Choroid plexus epithelial cell (primary cell): ENCODE measurements at regions not wholly inside any gene's neighbourhood (a gene's known extent, or its start where the extent isn't known, plus 50 kb on each side); places are given as distances from the start of the nearest gene placed in this dataset.

Experiments used
- DNase-seq: peaks from one replicate; pipeline ENCODE4 v3.0.0-alpha.2; 2010; ENCODE audit warnings: low read depth
- H3K4me3 ChIP-seq: 2 replicates; pipeline ENCODE4 v1.5.1; 2011; ENCODE audit warnings: low read depth, mild to moderate bottlenecking, control low read depth, low read length, moderate library complexity
- TF ChIP-seq, protein P1 (sequence below): conservative IDR thresholded peaks from 2 replicates; pipeline ENCODE4 v1.5.1; 2011; ENCODE audit warnings: low read depth, mild to moderate bottlenecking, control low read depth, inconsistent platforms, low read length, moderate library complexity

DNA sequence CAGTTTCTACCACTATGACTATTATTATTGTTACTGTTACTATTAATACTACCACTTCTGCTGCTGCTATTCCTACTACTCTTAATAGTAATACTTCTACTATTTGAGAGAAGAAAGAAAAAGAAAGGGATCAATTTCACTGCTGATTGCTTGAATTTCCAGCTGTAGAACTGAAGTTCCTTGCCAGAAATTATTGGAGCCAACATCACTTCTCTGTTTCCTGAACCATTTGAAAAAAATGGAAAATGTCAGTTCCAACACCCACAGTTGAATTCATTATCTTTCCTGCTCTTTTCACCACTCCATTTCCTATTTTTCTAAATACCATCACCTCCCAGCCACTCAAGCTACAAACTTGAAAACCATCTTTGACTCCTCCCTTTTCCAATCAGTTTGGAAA lies 54.1 kb upstream of the PIK3C2G start:
- TF ChIP-seq, protein P1, sequence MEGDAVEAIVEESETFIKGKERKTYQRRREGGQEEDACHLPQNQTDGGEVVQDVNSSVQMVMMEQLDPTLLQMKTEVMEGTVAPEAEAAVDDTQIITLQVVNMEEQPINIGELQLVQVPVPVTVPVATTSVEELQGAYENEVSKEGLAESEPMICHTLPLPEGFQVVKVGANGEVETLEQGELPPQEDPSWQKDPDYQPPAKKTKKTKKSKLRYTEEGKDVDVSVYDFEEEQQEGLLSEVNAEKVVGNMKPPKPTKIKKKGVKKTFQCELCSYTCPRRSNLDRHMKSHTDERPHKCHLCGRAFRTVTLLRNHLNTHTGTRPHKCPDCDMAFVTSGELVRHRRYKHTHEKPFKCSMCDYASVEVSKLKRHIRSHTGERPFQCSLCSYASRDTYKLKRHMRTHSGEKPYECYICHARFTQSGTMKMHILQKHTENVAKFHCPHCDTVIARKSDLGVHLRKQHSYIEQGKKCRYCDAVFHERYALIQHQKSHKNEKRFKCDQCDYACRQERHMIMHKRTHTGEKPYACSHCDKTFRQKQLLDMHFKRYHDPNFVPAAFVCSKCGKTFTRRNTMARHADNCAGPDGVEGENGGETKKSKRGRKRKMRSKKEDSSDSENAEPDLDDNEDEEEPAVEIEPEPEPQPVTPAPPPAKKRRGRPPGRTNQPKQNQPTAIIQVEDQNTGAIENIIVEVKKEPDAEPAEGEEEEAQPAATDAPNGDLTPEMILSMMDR, result no peak
- DNase-seq, result no peak
- no peak overlapping the region for H3K4me3 ChIP-seq

DNA sequence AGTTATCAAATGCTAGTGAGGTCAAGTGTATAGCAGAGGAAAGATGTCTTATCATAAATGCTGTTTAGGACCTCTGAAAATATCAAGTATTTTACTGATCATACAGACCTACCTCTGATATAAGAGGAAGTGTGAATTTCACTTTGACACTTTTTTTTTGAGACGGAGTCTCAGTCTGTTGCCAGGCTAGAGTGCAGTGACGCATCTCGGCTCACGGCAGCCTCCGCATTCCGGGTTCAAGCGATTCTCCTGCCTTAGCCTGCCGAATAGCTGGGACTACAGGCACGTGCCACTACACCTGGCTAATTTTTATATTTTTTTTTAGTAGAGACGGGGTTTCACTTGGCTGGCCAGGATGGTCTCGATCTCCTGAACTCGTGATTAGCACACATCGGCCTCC lies 55.1 kb upstream of the PIK3C2G start:
- DNase-seq, result no peak
- TF ChIP-seq, protein P1, result no peak
- no peak overlapping the region for H3K4me3 ChIP-seq

DNA sequence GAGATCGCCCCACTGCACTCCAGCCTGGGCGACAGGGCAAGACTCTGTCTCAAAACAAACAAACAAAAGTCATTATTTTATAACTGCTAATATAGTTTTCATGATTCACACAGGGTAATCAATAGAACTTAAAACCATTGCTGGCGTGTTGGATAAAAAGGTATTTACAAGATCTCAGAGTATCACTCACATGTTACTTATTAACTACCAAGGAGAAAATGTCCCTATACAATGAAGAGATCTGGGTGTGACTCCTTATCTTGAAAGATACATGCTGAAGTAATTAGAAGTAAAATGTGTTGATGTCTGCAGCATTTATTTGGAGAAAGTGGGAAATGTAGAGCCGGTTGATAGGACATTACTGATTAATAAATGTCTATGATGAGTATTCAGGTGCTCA lies 57.3 kb upstream of the PIK3C2G start:
- no peak for DNase-seq
- TF ChIP-seq, protein P1, result no peak
- H3K4me3 ChIP-seq, result no peak overlapping the region

DNA sequence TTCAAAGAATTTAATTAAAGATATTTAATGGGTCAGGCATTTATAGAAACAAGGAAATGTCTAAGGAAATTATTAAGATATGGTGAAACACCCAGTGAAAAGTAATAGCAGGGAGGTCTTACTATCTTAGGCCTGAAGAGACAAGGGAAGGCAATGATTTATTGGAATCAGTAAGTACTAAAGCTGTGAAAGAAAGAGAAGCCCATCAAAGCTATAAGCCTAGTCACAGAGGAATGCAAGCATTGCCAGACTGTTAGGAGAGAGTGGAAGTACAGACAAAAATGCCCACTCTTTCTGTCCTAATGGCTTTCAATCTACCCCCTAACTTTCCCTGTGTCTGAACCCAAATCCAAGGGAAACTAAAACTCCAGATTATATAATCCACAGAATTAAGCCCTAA lies 69.2 kb upstream of the PIK3C2G start:
- H3K4me3 ChIP-seq, result no peak overlapping the region
- TF ChIP-seq, protein P1, result no peak
- peak; percentile 1 for DNase-seq

DNA sequence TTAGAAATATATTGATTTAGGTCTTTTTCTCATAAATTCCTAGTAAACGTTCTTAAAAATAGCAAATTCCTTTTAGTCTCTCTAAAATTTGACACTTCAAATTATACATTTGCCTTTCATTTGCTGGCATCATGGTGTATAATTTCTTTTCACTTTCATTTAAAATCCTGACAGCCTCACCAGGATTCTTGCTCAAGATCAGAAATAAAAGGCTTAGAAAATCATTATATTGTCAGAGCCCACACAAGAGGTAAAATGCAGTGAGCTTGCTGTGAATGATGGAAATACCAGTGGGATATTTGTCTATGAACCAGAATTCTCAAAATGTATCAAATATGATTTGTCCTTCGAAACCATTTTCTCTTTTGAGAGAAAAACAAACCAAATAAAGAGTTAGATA lies 78.2 kb upstream of the PIK3C2G start:
- H3K4me3 ChIP-seq, result no peak overlapping the region
- TF ChIP-seq, protein P1, result no peak
- no peak for DNase-seq

DNA sequence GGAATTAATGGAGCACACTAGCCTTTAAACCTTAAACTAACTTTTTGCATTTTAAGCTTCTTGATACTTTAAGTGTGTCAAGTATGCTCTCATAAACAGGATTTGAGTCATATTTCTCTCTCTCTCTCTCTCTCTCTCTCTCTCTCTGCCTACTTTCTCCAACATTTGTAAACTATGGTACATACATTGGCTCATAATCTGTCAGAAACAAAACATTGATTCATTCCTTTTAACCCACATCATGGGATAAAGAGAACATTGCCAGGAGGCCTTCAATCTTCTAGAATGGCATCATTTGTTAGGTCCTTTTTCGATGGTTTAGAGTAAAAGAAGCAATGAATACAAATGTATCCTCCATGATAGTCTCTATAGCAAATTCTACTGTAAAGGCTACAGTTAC lies 81.6 kb upstream of the RERGL start:
- peak; percentile 23 for DNase-seq
- TF ChIP-seq, protein P1, result no peak
- no peak overlapping the region for H3K4me3 ChIP-seq

DNA sequence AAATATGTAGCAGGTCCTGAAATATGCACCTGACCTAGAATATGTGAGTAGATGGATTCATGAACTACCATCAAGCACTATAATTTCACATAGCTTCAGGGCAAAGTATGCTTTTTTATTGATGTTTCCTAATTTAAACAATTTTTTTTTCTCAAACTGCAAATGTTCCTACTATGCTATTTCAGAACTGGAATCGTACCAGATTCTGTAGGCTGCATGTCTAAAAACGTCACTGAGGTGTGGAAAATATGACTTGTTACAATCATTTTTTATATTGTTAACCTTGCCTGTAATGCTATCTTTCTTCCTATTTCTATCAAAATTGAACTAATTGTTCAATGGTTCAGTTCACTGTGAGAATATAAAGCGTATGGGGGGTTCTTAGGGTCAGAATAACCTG lies 78.0 kb upstream of the RERGL start:
- DNase-seq, result no peak
- H3K4me3 ChIP-seq, result no peak overlapping the region
- TF ChIP-seq, protein P1, result no peak
